Esophagus (tissue), 2 donors: ENCODE measurements at regions not wholly inside any gene's neighbourhood (a gene's known extent, or its start where the extent isn't known, plus 50 kb on each side); places are given as distances from the start of the nearest gene placed in this dataset.

ENCODE experiments used
- H3K27ac ChIP-seq, 2 donors: one replicate each; pipeline ENCODE4 v1.5.1; 2013; ENCODE audit warnings: low read depth in 2 of 2, mild to moderate bottlenecking in 2 of 2, inconsistent platforms in 1 of 2, low read length in 1 of 2, moderate library complexity in 1 of 2
- H3K27me3 ChIP-seq, 2 donors: one replicate each; pipeline ENCODE4 v1.6.1; 2013; ENCODE audit warnings: low read length in 2 of 2, control low read depth in 1 of 2, mild to moderate bottlenecking in 1 of 2; ENCODE audit not compliant: insufficient read depth in 2 of 2, control insufficient read depth in 1 of 2
- H3K36me3 ChIP-seq, 2 donors: one replicate each; pipeline ENCODE4 v1.6.1; 2013; ENCODE audit warnings: low read length in 1 of 2; ENCODE audit not compliant: control insufficient read depth in 2 of 2, insufficient read depth in 2 of 2
- H3K4me1 ChIP-seq, 2 donors: one replicate each; pipeline ENCODE4 v1.6.1; 2013; ENCODE audit warnings: low read length in 1 of 2; ENCODE audit not compliant: control insufficient read depth in 2 of 2, insufficient read depth in 2 of 2
- H3K4me3 ChIP-seq, 2 donors: one replicate each; pipeline ENCODE4 v1.5.1; 2013; ENCODE audit warnings: low read length in 2 of 2, mild to moderate bottlenecking in 2 of 2, low read depth in 1 of 2, moderate library complexity in 1 of 2
- H3K9me3 ChIP-seq, 2 donors: one replicate each; pipeline ENCODE4 v1.6.1; 2013; ENCODE audit warnings: mild to moderate bottlenecking in 2 of 2, low read depth in 1 of 2, low read length in 1 of 2, moderate library complexity in 1 of 2; ENCODE audit not compliant: control insufficient read depth in 2 of 2, insufficient read depth in 1 of 2
- WGBS, 2 donors: extraction: QIAGEN DNeasy Blood & Tissue Kit; methylation state at CpG; one replicate each; pipeline ENCODE4 v1.1.7; 2013; 5-methylcytosine and 5-hydroxymethylcytosine counted together
- donor health status: healthy with polysubstance abuse.
- donor health status: Bipolar disorder and iron deficiency.

DNA sequence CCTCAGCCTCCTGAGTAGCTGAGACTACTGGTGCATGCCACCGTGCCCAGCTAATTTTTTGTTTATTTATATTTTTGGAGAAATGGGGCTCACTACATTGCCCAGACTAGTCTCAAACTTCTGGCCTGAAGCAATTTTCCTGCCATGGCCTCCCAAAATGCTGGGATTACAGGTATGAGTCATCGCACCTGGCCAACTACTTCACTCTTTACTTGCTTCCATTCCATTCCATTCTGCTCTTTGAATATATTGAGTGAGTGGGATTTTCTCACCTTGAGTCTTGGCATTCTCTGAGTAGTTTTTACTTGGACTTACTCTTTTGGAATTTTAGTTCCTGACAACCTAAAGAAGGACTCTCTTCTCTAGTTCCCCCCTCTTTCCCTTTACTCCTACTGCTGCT, 93.8 kb upstream of the UNC13C start:
- H3K4me3 ChIP-seq, result no peak overlapping the region
- no peaks in the 10 kb centered on the region for H3K36me3 ChIP-seq
- WGBS, 2 donors, result 47 to 85% methylated on average over 2 of the region's 2 CpGs

DNA sequence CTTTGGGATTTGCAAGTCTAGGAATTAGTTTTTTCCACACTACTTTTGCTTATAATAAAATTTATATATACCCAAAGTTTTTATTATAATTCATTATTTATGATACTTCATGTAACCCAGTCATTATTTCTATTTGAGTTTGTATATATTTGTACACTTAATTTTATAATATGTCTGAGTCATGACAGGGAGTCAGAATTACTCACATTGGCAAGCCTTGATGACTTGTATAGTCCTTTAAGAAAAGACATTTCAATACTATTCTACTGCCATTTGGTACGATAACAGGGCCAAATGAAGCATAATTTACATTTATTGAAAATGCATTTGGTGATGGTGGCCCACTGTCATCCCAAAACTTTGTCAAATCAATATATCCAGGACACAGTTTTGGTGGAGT, 95.9 kb upstream of the UNC13C start:
- 0% methylated on average over 1 of the region's 1 CpG for WGBS, 2 donors

More for the DNA sequence above, 93.8 kb upstream of the UNC13C start:
- no peaks in the 10 kb centered on the region for H3K27me3 ChIP-seq
- H3K9me3 ChIP-seq, result no peaks in the 10 kb centered on the region
- H3K4me1 ChIP-seq, result peaks cover 0 to 3% of the 10 kb centered on the region in 2 donors
- no peak overlapping the region for H3K27ac ChIP-seq

DNA sequence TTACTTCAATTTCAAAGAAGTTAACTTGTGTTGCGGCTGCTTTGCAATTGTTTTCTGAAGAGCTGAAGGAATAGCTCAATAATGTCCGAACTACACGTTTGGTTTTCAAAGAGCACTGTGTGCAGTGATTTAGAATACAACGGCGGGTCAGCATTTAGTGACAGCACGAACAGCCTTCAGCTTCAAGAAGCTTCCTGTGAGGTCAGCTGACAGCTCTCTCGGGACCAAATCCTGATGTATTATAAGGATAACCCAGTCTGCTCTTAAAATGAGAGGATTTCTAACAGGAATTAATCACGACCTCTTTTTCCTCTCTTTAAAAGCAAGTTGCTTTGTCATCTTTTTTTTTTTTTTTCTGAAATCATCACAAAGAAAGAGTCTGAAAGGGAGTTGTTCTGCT, 97.9 kb upstream of the UNC13C start:
- Histone ChIP-seq H3K27me3 (no peaks in the 10 kb centered on the region), H3K4me1 (peaks cover 0 to 3% of the 10 kb centered on the region in 2 donors), H3K27ac (no peak overlapping the region), H3K36me3 (no peaks in the 10 kb centered on the region), H3K9me3 (no peaks in the 10 kb centered on the region), H3K4me3 (no peak overlapping the region)
- WGBS, 2 donors, result 53 to 61% methylated on average over 8 of the region's 8 CpGs

More for the DNA sequence above, 95.9 kb upstream of the UNC13C start:
- no peak overlapping the region for H3K27ac ChIP-seq
- no peaks in the 10 kb centered on the region for H3K36me3 ChIP-seq
- peaks cover 0 to 3% of the 10 kb centered on the region in 2 donors for H3K4me1 ChIP-seq
- no peaks in the 10 kb centered on the region for H3K9me3 ChIP-seq
- H3K27me3 ChIP-seq, result no peaks in the 10 kb centered on the region
- no peak overlapping the region for H3K4me3 ChIP-seq

DNA sequence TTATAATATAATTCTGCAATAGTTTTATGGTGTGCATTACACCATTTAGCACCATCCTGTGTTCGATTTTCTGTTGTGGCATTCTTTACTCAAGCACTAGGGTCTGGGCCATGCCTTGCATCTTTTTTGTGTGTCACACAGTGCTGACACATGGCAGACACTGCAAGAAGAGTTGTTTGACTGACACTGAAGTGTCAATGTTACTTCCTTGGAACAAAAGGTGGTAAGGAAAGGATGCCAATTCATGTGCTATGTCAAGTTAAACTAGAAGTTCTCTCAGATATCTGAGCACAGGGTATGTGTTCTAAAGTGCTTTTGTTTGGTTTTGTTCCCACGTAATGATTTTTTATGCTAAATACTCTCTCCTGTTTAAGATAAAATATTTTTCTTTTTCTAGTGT, 102.5 kb upstream of the UNC13C start:
- H3K27ac ChIP-seq, result no peak overlapping the region
- no peaks in the 10 kb centered on the region for H3K9me3 ChIP-seq
- 61 to 70% methylated on average over 2 of the region's 2 CpGs for WGBS, 2 donors
- no peaks in the 10 kb centered on the region for H3K4me1 ChIP-seq
- H3K27me3 ChIP-seq, result no peaks in the 10 kb centered on the region
- H3K36me3 ChIP-seq, result no peaks in the 10 kb centered on the region
- H3K4me3 ChIP-seq, result no peak overlapping the region

DNA sequence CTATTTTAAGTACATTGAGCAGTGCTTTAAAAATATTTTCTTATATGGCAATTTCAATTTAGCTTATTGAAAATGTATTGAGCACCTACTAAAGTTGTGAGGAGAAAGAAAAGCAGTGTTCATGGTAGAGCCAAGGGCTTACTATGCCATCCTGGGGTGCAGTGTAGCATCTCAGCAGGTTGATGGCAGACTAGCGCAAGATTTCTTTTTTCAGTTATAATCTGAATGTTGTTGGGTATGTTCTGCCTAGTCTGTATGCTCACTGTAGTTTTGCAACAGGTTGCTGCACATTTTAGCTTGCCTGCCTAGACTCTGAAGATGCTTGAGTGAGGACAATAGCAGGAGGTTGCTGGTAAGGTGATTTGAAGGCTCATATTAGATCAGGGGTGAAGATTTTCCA, 103.1 kb upstream of the UNC13C start:
- Histone ChIP-seq H3K27ac (no peak overlapping the region), H3K9me3 (no peaks in the 10 kb centered on the region), H3K36me3 (no peaks in the 10 kb centered on the region), H3K27me3 (no peaks in the 10 kb centered on the region), H3K4me3 (no peak overlapping the region), H3K4me1 (no peaks in the 10 kb centered on the region)
- 92% methylated on average over 1 of the region's 1 CpG for WGBS, 2 donors

DNA sequence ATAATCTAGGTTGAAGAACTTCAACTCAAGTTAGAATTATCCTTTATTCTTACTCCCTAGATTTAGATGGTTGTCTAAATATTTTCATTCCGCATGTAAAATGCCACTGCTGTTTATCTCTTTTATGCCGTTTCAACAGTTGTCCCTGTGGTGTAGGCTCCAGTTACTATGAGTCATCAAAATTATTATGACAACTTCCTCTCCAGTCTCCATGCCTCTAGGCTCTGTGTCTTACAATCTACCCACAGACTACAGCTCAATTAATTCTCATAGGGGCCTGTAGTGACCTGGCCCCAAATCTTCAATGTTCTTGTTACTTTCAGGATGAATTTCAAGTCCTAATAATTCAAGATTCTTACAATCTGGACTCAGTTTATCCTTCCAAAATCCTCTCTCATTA, 105.8 kb upstream of the UNC13C start:
- Histone ChIP-seq H3K27me3 (no peaks in the 10 kb centered on the region), H3K27ac (no peak overlapping the region), H3K4me1 (no peaks in the 10 kb centered on the region), H3K9me3 (no peaks in the 10 kb centered on the region), H3K36me3 (no peaks in the 10 kb centered on the region), H3K4me3 (no peak overlapping the region)
- WGBS, 2 donors, result 37 to 54% methylated on average over 2 of the region's 2 CpGs

DNA sequence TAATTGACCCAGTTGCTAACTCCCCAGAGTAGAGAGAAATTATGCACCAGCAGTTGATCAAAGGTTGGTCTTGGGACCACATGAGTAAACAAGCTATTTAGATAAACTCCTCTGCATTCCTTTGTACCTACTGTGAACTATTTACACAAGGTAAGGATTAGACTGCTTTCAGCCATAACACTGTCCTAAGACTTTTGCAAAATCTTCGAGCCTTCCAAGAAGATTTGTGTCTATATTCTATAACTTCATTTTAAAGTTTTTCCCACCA, 108.5 kb upstream of the UNC13C start:
- Histone ChIP-seq H3K36me3 (no peaks in the 10 kb centered on the region), H3K4me1 (no peaks in the 10 kb centered on the region), H3K27me3 (no peaks in the 10 kb centered on the region), H3K9me3 (no peaks in the 10 kb centered on the region), H3K27ac (no peak overlapping the region), H3K4me3 (no peak overlapping the region)
- 0 to 56% methylated on average over 1 of the region's 1 CpG for WGBS, 2 donors

DNA sequence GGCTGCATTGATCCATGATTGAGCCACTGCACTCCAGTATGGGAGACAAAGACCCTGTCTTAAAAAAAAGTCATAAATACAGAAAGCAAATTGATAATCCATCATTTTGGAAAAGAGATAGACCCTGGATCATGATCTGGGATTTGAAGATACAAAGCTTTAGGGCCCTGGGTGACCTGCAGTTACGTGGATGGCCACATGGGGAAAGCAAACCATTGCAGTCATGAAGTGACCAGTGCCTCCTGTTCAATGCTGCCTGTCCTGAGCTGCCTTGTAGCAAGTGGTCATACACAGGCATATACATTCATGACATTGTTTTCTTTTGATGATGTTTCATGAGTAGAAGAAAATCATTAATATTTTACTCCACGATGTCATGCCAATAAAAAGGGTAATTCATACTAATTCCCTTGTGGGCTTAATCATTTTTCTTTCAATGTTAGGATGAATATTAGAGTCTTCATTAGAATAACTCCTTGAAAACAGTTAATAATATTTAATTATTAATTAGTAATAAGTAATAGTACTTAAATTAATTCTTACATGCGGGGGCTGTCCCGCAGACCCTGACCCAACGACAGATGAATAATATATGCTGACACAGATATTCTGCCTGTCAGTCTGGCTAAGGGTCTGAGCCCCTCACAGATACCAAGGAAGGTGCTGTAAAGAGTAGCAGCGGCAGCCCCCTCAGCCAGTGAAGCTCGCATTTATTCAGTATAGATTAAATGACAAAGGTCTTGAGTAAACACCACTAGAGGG, 109.0 kb upstream of the UNC13C start:
- Histone ChIP-seq H3K27ac (no peak overlapping the region), H3K9me3 (no peaks in the 10 kb centered on the region), H3K27me3 (no peaks in the 10 kb centered on the region), H3K36me3 (no peaks in the 10 kb centered on the region), H3K4me3 (no peak overlapping the region), H3K4me1 (no peaks in the 10 kb centered on the region)
- WGBS, 2 donors, result 91 to 96% methylated on average over 7 of the region's 7 CpGs

DNA sequence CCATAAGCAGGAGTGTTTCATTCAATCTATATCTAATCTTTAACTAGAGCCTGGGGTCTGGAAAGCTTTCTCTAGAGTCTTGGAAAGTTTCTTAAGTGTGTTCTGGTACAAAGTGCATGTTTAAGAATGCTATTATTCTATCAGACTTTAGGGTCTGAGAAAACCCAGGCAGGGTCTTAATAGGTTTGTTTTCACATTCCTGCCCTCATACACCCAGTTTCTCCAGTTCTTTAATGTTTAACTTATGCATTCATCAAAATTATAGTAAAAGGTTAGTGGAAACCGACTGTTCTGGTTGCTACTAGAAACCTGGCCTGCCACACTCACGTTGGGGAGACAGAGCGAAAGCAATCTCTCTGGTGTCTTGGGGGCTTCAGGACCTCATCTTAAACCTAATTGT, 102.9 kb upstream of the WDR72 start:
- Histone ChIP-seq H3K9me3 (no peaks in the 10 kb centered on the region), H3K4me1 (no peaks in the 10 kb centered on the region), H3K27me3 (no peaks in the 10 kb centered on the region), H3K4me3 (no peak overlapping the region), H3K27ac (no peak overlapping the region), H3K36me3 (no peaks in the 10 kb centered on the region)
- 49 to 75% methylated on average over 3 of the region's 3 CpGs for WGBS, 2 donors

DNA sequence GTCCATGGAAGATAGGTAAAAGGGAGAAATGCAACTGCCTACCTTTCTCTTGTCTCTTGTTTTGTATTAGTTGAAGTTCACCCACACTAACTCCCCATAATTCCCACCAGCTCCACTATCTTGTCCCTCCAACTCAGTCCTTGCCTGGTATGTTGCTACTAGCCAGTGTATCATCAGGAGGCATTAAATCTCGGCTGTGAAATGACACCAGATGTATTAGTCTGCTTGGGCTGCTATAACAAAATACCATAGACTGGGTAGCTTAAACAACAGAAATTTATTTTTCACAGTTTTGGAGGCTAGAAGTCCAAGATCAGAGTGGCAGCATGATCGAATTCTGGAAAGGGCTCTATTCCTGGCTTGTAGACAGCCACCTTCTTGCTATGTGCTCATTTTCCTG, 102.3 kb upstream of the WDR72 start:
- Histone ChIP-seq H3K27ac (no peak overlapping the region), H3K4me3 (no peak overlapping the region), H3K9me3 (no peaks in the 10 kb centered on the region), H3K27me3 (no peaks in the 10 kb centered on the region), H3K4me1 (no peaks in the 10 kb centered on the region), H3K36me3 (no peaks in the 10 kb centered on the region)
- 66 to 71% methylated on average over 2 of the region's 2 CpGs for WGBS, 2 donors
